Left renal cortex interstitium (tissue), 4 donors: ENCODE measurements at regions not wholly inside any gene's neighbourhood (a gene's known extent, or its start where the extent isn't known, plus 50 kb on each side); places are given as distances from the start of the nearest gene placed in this dataset.

ENCODE experiments used
- DNase-seq, 4 donors: peaks; one replicate each; pipeline ENCODE4 v3.0.0-alpha.2; 2013; ENCODE audit warnings: low read depth in 4 of 4, low spot score in 2 of 4, missing footprints in 1 of 4

DNA sequence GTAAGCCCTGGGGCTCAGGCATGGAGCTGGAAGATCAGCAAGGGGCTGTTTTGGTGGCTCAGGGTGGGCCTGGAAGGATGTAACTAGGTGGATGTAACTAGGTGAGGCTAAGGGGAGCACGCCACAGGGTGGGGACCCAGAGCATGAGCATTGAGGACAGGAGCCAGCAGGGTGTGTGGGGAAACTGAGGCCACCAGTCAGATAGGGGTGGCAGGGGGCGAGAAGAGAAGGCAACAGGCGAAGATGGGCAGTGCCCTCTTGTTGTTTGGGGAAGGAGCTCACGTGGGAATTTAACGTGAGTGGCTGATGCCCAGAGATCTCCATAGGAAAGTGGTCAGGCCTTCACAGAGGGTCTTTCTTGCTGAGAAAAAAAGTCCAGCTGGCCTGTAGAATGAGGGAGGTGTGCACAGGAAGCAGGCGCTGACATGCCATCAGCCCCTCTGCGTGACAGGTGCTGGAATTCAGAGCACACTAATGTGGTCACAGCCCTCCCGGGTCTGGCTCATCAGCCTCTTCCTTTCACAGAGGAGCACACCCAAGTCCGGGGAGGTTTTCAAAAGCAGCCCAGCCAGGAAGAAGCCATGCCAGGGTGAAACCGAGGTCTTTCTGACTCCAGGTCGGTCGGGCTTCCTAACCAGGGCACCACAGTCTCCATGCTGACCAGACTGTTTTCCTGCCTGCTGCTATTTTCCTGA lies 54.6 kb upstream of the PAX6 start:
- DNase-seq, result no peak

DNA sequence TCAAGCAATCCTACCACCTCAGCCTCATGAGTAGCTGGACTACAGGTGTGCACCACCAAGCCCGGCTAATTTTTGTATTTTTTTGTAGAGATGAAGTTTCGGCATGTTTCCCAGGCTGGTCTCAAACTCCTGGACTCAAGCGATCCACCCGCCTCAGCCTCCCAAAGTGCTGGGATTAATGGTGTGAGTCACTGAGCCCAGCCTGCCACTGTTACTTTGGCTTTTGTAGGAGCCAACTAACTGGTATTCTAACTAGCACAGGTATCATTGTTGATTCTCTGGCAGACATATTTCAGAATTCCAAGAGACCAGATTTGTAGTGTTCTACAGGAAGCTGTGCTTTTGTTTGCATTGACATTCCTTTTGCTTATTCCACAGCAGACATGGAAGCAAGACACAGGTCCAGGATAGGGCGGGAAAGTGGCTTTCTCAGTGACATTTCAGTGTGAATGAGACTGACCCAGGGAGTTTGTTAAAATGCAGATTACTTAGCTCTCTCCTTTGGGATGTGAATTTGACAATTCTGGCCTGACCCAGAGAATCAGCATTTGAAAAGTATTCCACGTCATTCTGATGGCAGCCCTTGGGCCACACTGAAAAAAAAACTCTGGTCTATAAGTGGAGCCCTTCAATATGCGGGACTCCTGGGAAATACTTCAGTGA lies 52.2 kb upstream of the PAX6 start:
- no peak for DNase-seq

DNA sequence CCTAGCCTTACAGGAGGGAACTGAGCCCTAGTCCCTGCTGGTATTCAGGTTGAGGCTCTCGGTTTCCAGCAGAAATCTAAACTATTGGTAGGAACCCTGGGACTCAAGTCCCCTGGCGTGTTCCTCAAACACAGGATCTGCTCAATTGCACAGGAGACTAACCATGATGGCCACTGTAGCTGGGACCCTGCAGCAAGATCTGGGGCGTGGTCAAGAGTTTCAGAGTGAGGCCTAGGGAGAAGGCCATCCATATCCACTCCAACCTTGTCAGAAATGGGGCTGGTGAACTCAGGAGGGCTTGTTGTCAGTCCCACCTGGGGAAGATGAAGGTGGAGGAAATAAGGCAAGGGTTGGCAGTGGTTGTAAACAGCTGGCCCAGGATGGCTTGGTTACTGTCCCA lies 49.9 kb upstream of the PAX6 start:
- no peak for DNase-seq
